Osteocyte (in vitro differentiated cells): ENCODE measurements at regions not wholly inside any gene's neighbourhood (a gene's known extent, or its start where the extent isn't known, plus 50 kb on each side); places are given as distances from the start of the nearest gene placed in this dataset.

Experiments
- DNase-seq: peaks from one replicate; pipeline ENCODE4 v3.0.0; 2021; ENCODE audit warnings: mixed read lengths; ENCODE audit not compliant: unreplicated experiment; ENCODE audit errors: extremely low spot score
- H3K27ac Mint-ChIP-seq: one replicate; pipeline ENCODE4 v1.8.0; 2021; ENCODE audit warnings: mild to moderate bottlenecking, mixed read lengths; ENCODE audit not compliant: unreplicated experiment
- H3K27me3 Mint-ChIP-seq: one replicate; pipeline ENCODE4 v1.8.0; 2021; ENCODE audit warnings: mixed read lengths; ENCODE audit not compliant: unreplicated experiment
- H3K36me3 Mint-ChIP-seq: one replicate; pipeline ENCODE4 v1.8.0; 2021; ENCODE audit warnings: mixed read lengths; ENCODE audit not compliant: unreplicated experiment
- H3K4me1 Mint-ChIP-seq: one replicate; pipeline ENCODE4 v1.8.0; 2021; ENCODE audit warnings: mixed read lengths; ENCODE audit not compliant: unreplicated experiment
- H3K4me3 Mint-ChIP-seq: one replicate; pipeline ENCODE4 v1.8.0; 2021; ENCODE audit warnings: mild to moderate bottlenecking, moderate library complexity, mixed read lengths; ENCODE audit not compliant: unreplicated experiment
- H3K9me3 Mint-ChIP-seq: one replicate; pipeline ENCODE4 v1.8.0; 2021; ENCODE audit warnings: mixed read lengths; ENCODE audit not compliant: unreplicated experiment
- TF ChIP-seq, protein P1 (sequence below): fragments of 200-600 bp; sonication (generic); IDR thresholded peaks from 2 replicates; pipeline ENCODE4 v1.5.0; 2021; ENCODE audit warnings: antibody characterized with exemption, mild to moderate bottlenecking, moderate library complexity

DNA sequence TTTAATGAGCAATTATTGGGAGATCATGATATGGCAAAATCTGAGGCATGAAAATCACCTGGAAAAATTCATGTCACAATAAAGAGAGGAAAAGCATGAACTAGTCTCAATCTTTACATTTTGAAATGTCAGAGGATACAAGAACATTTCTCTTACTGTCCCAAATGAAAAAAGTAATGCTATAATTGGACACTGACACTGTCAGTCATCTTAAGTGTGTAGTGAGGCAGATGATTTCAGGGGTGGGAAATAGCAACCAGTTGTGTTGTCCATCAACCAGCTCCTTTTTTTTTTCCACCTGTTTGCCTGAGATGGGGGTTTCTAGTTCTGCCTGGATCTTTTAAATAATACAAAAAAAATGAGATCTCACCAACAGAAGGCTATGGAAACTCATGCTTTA lies 646.2 kb downstream of the KCNT2 start:
- Mint-ChIP-seq H3K4me1 (no peaks in the 10 kb centered on the region), H3K27ac (no peak overlapping the region), H3K36me3 (no peaks in the 10 kb centered on the region), H3K27me3 (no peaks in the 10 kb centered on the region), H3K4me3 (no peak overlapping the region), H3K9me3 (no peaks in the 10 kb centered on the region)
- DNase-seq: no peak
- TF ChIP-seq, protein P1, sequence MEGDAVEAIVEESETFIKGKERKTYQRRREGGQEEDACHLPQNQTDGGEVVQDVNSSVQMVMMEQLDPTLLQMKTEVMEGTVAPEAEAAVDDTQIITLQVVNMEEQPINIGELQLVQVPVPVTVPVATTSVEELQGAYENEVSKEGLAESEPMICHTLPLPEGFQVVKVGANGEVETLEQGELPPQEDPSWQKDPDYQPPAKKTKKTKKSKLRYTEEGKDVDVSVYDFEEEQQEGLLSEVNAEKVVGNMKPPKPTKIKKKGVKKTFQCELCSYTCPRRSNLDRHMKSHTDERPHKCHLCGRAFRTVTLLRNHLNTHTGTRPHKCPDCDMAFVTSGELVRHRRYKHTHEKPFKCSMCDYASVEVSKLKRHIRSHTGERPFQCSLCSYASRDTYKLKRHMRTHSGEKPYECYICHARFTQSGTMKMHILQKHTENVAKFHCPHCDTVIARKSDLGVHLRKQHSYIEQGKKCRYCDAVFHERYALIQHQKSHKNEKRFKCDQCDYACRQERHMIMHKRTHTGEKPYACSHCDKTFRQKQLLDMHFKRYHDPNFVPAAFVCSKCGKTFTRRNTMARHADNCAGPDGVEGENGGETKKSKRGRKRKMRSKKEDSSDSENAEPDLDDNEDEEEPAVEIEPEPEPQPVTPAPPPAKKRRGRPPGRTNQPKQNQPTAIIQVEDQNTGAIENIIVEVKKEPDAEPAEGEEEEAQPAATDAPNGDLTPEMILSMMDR: no peak

DNA sequence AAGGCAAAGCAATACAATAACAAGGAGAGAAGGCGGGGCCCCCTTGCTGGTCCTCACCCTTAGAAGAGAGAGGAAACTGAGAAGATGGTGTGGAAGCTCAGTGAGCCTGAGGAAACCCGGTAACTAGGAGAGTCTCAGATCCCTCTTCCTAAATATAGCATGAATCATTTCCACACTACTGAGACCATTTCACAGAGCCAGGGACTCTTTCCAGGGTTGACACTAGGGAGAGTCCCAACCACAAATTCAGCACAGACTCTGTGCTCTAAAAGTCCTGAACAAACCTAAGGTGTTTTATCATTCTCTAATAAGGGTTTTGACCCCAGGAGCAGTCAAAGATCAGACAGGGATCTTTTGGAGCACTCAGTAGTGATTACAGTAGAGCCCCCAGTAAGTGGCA lies 647.7 kb downstream of the KCNT2 start:
- no peak overlapping the region for H3K27ac Mint-ChIP-seq
- H3K27me3 Mint-ChIP-seq: no peaks in the 10 kb centered on the region
- H3K36me3 Mint-ChIP-seq: no peaks in the 10 kb centered on the region
- no peak for DNase-seq
- TF ChIP-seq, protein P1: no peak
- no peaks in the 10 kb centered on the region for H3K9me3 Mint-ChIP-seq
- H3K4me1 Mint-ChIP-seq: no peaks in the 10 kb centered on the region
- H3K4me3 Mint-ChIP-seq: no peak overlapping the region

DNA sequence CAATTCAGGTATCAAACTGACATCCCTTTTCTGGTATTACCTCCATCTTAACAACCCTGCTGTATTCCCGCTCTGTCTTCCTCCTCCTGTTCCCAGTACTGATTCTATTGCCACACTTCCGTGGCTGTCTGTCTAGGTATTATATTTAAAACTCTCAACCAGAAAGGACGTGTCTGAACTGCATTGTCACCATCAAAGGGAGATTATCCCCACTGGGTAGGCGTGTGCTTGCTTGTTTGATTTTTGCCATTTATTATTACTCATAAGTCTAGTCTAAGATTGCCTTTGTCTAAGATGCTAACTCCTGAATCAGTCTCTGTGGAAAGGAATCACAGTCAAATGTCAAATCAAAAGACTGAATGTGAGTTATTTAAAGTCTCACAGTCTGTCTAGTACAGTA lies 650.1 kb downstream of the KCNT2 start:
- H3K27me3 Mint-ChIP-seq: no peaks in the 10 kb centered on the region
- TF ChIP-seq, protein P1: no peak
- no peaks in the 10 kb centered on the region for H3K9me3 Mint-ChIP-seq
- no peak overlapping the region for H3K4me3 Mint-ChIP-seq
- no peaks in the 10 kb centered on the region for H3K4me1 Mint-ChIP-seq
- no peaks in the 10 kb centered on the region for H3K36me3 Mint-ChIP-seq
- no peak overlapping the region for H3K27ac Mint-ChIP-seq
- DNase-seq: no peak

DNA sequence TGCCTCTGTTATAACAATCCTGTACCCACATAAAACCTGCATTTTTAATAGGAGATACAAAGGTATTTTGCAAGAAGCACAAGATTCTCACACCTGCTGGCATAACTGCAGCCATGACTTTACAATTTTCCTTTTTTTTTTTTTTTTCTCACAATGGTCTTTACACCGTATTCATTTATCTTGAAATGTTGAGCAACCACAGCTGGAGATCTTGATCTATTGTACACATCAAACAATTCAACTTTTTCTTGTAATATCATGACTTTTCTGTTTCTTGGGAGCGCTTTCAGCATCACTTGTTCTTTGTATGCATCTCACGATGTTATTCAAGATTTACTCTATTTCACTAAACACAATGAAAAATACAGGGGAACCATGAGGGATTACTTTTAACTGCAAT lies 651.4 kb downstream of the KCNT2 start:
- Mint-ChIP-seq H3K27ac (no peak overlapping the region), H3K27me3 (no peaks in the 10 kb centered on the region), H3K36me3 (no peaks in the 10 kb centered on the region), H3K4me1 (no peaks in the 10 kb centered on the region), H3K9me3 (no peaks in the 10 kb centered on the region), H3K4me3 (no peak overlapping the region)
- TF ChIP-seq, protein P1: no peak
- DNase-seq: no peak

DNA sequence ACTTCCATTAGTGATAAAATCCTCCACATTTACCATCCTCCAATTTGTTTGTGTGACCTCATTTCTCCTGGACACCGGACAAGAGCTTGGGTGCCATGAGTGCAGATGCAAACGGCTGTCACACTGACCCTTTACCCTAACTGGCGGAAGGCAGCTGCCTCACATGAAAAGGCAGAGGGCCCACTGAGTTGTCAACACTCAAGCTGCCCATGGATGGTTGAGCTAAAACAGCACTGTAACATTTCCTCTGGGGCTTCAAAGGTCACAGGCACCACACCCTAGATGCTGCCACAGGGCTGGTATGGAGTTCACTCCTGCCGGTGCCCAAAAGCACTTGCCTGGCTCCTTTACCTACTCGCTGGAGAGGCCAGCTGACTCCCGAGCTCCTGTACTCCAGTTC lies 653.4 kb downstream of the KCNT2 start:
- Mint-ChIP-seq H3K27me3 (no peaks in the 10 kb centered on the region), H3K4me1 (no peaks in the 10 kb centered on the region), H3K9me3 (no peaks in the 10 kb centered on the region), H3K36me3 (no peaks in the 10 kb centered on the region), H3K27ac (no peak overlapping the region), H3K4me3 (no peak overlapping the region)
- no peak for DNase-seq
- TF ChIP-seq, protein P1: no peak
